ENCODE measurements at regions not wholly inside any gene's neighbourhood (a gene's known extent, or its start where the extent isn't known, plus 50 kb on each side); places are given as distances from the start of the nearest gene placed in this dataset.
A peak's percentile ranks its signal among the peaks of the same experiment; 100 is the strongest.

DNA sequence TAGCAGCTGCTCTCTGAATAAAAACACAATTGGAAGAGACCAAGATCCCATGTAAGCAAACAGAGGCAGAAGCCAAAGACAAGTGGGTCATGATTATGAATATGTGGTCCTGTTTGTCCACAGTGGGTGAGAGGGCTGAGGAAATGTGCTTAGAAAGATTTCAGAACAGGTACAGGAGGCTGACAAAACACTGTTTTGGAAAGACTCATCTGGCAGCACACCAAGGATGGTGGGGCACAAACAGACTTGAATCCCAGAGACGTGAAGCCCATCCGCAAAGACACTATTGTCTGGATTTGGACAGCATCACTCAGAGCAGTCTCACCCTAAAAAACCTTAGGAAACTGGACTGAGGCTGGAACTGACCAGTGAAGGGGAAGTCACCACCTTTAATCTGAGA lies 85.0 kb downstream of the ADRB2 start:
- Histone ChIP-seq H3K4me3 (ENCODE audit: low read length) (no peak overlapping the region), H3K9ac (ENCODE audit: extremely low read depth, low read length, poor library complexity, severe bottlenecking) (no peak overlapping the region), H3K27ac (ENCODE audit: low read depth, low read length) (no peak overlapping the region), H3K36me3 (ENCODE audit: control insufficient read depth, insufficient read depth, low read length) (no peaks in the 10 kb centered on the region), H3K9me3 (ENCODE audit: control insufficient read depth, low read length) (no peaks in the 10 kb centered on the region), H3K27me3 (ENCODE audit: control insufficient read depth, insufficient read depth, low read length, poor library complexity, severe bottlenecking) (no peaks in the 10 kb centered on the region), H3K4me1 (ENCODE audit: control insufficient read depth, insufficient read depth, low read length) (peaks cover 16% of the 10 kb centered on the region)
- Mint-ChIP-seq H3K27ac (no peak overlapping the region), H3K4me1 (peaks cover 20% of the 10 kb centered on the region), H3K9me3 (no peaks in the 10 kb centered on the region), H3K4me3 (no peak overlapping the region), H3K27me3 (ENCODE audit: insufficient read depth) (peaks cover 25% of the 10 kb centered on the region), H3K36me3 (ENCODE audit: low read depth) (no peaks in the 10 kb centered on the region)
- TF ChIP-seq, protein P1, sequence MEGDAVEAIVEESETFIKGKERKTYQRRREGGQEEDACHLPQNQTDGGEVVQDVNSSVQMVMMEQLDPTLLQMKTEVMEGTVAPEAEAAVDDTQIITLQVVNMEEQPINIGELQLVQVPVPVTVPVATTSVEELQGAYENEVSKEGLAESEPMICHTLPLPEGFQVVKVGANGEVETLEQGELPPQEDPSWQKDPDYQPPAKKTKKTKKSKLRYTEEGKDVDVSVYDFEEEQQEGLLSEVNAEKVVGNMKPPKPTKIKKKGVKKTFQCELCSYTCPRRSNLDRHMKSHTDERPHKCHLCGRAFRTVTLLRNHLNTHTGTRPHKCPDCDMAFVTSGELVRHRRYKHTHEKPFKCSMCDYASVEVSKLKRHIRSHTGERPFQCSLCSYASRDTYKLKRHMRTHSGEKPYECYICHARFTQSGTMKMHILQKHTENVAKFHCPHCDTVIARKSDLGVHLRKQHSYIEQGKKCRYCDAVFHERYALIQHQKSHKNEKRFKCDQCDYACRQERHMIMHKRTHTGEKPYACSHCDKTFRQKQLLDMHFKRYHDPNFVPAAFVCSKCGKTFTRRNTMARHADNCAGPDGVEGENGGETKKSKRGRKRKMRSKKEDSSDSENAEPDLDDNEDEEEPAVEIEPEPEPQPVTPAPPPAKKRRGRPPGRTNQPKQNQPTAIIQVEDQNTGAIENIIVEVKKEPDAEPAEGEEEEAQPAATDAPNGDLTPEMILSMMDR (conservative IDR thresholded peaks at IDR 0.05), result no peak
- WGBS, 2 experiments (ENCODE audit: insufficient coverage in 1 of 2, insufficient read length in 1 of 2), result 93 to 100% methylated on average over 2 of the region's 2 CpGs
- peak; percentile 45 for DNase-seq

DNA sequence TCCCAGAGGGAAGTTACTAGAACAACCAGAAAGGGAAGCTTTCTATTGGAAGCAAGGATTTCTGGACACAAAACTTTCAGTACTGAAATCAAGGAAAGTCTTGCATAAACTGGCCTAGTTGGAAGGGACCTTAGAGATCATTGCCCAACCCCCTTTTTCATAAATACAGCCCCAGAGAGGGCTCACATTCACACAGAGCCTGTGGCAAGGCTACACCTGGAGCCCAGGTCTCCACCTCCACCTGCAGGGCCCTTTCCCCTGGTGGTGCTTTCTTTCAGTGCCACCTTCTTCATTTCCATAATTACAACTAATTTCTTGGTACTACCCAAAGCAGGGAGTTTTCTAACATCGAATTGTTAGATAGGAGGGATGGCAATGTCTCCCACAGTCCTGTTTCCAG lies 85.7 kb downstream of the ADRB2 start:
- Mint-ChIP-seq H3K27ac (no peak overlapping the region), H3K27me3 (ENCODE audit: insufficient read depth) (peaks cover 32% of the 10 kb centered on the region), H3K4me3 (no peak overlapping the region), H3K9me3 (no peaks in the 10 kb centered on the region), H3K36me3 (ENCODE audit: low read depth) (no peaks in the 10 kb centered on the region), H3K4me1 (peaks cover 20% of the 10 kb centered on the region)
- no peak overlapping the region for H3K27ac ChIP-seq (ENCODE audit: low read depth, low read length)
- H3K4me1 ChIP-seq (ENCODE audit: control insufficient read depth, insufficient read depth, low read length), result peaks cover 16% of the 10 kb centered on the region
- peaks cover 6% of the 10 kb centered on the region for H3K27me3 ChIP-seq (ENCODE audit: control insufficient read depth, insufficient read depth, low read length, poor library complexity, severe bottlenecking)
- WGBS, 2 experiments (ENCODE audit: insufficient coverage in 1 of 2, insufficient read length in 1 of 2), result 81% methylated on average over 1 of the region's 1 CpG; no CpG with 5 or more reads in 1 of the 2 experiments
- no peak overlapping the region for H3K9ac ChIP-seq (ENCODE audit: extremely low read depth, low read length, poor library complexity, severe bottlenecking)
- TF ChIP-seq, protein P1 (conservative IDR thresholded peaks at IDR 0.05), result no peak
- H3K36me3 ChIP-seq (ENCODE audit: control insufficient read depth, insufficient read depth, low read length), result no peaks in the 10 kb centered on the region
- no peak overlapping the region for H3K4me3 ChIP-seq (ENCODE audit: low read length)
- H3K9me3 ChIP-seq (ENCODE audit: control insufficient read depth, low read length), result no peaks in the 10 kb centered on the region
- DNase-seq, result no peak

DNA sequence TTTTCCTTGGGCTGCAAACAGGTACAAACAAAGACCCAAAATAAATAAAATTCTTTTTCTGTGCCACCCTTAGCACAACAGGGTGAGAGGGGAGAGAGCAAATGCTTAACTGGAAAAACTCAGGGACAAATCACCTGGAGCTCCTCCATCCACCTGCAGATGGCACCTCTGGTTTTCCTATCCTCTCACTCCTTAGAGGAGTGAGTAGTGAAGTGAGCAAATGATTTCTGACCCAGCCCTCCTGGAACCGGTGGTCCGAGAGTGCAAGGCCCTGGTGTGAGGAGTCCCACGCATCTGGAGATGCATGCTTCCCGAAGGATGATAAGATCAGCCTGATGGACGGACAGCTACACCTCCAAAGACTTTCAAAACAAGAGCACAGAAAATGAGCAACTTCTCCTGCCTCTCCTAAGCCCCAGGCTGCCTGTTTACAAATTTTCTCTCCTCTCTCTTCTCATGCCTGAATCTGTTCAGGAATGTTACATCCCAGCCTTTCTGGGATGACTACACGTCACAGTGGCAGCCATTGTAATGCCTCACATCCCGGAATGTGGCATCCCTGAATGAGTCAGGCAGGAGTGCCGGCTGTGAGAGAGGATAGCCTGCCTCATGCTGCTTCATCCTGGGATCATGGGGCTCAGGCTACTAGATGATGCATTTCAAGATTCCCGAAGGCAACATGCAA lies 86.4 kb downstream of the ADRB2 start:
- peak; percentile 91 for DNase-seq
- WGBS, 2 experiments (ENCODE audit: insufficient coverage in 1 of 2, insufficient read length in 1 of 2), result 35 to 36% methylated on average over 2 to 9 of the region's 9 CpGs

More for the DNA sequence above, 86.4 kb downstream of the ADRB2 start:
- H3K4me1 Mint-ChIP-seq, result peaks cover 20% of the 10 kb centered on the region
- H3K9me3 ChIP-seq (ENCODE audit: control insufficient read depth, low read length), result no peaks in the 10 kb centered on the region
- H3K9ac ChIP-seq (ENCODE audit: extremely low read depth, low read length, poor library complexity, severe bottlenecking), result no peak overlapping the region
- H3K4me3 ChIP-seq (ENCODE audit: low read length), result no peak overlapping the region
- H3K4me1 ChIP-seq (ENCODE audit: control insufficient read depth, insufficient read depth, low read length), result peaks cover 16% of the 10 kb centered on the region
- no peaks in the 10 kb centered on the region for H3K9me3 Mint-ChIP-seq
- peak overlapping the region; percentile 97 for H3K27ac Mint-ChIP-seq
- peaks cover 9% of the 10 kb centered on the region for H3K27me3 ChIP-seq (ENCODE audit: control insufficient read depth, insufficient read depth, low read length, poor library complexity, severe bottlenecking)
- no peak overlapping the region for H3K27ac ChIP-seq (ENCODE audit: low read depth, low read length)
- no peak overlapping the region for H3K4me3 Mint-ChIP-seq
- H3K27me3 Mint-ChIP-seq (ENCODE audit: insufficient read depth), result peaks cover 36% of the 10 kb centered on the region
- TF ChIP-seq, protein P1 (conservative IDR thresholded peaks at IDR 0.05), result peak; percentile 77
- no peaks in the 10 kb centered on the region for H3K36me3 ChIP-seq (ENCODE audit: control insufficient read depth, insufficient read depth, low read length)
- no peaks in the 10 kb centered on the region for H3K36me3 Mint-ChIP-seq (ENCODE audit: low read depth)
